GM12878 (cell line): ENCODE measurements at regions not wholly inside any gene's neighbourhood (a gene's known extent, or its start where the extent isn't known, plus 50 kb on each side); places are given as distances from the start of the nearest gene placed in this dataset.
A peak's percentile ranks its signal among the peaks of the same experiment; 100 is the strongest.

ENCODE experiments used
- ATAC-seq: fragments of 200-7000 bp; cut with Tn5 transposase; 3 replicates; pipeline ENCODE4 v1.9.1; 2020; ENCODE audit warnings: mild to moderate bottlenecking, moderate library complexity
- BruUV-seq: library from RNA; stranded (reverse); fragments of 400-500 nt; replicated peaks from 2 replicates; lab custom pipeline; 2021; lab: Mats Ljungman, UMichigan
- CTCF ChIA-PET: fragments of 300-600 bp; sonication (Branson Sonifier 250); formaldehyde crosslinking; extraction: SDS; loops from one replicate; lab custom pipeline; 2021; ENCODE audit warnings: inconsistent platforms; lab: Yijun Ruan, JAX
- POLR2A ChIA-PET: fragments of 350-600 bp; formaldehyde crosslinking; extraction: SDS; loops from one replicate; lab custom pipeline; 2021; ENCODE audit warnings: inconsistent platforms; lab: Charles Lee
- RAD21 ChIA-PET: fragments of 300-600 bp; sonication (Branson Sonifier 250); formaldehyde crosslinking; loops from one replicate; lab custom pipeline; 2023; ENCODE audit warnings: antibody characterized with exemption; ENCODE audit not compliant: unreplicated experiment; lab: Charles Lee
- SMC1A ChIA-PET: fragments of 300-600 bp; sonication (Branson Sonifier 250); formaldehyde crosslinking; loops from one replicate; lab custom pipeline; 2023; ENCODE audit not compliant: unreplicated experiment, uncharacterized antibody; lab: Charles Lee
- DNase-seq: peaks from one replicate; pipeline ENCODE4 v3.0.0-alpha.2; 2011; ENCODE audit warnings: low read depth, low spot score
- FAIRE-seq: peaks from 3 replicates; lab custom pipeline; 2011; peaks lifted over from hg19 to GRCh38; lab: Jason Lieb, UNC
- H2AFZ ChIP-seq: 2 replicates; pipeline ENCODE4 v1.6.0; 2011; ENCODE audit warnings: low read depth, low read length, control low read depth; ENCODE audit not compliant: control insufficient read depth
- H3K27ac ChIP-seq: 2 replicates; pipeline ENCODE4 v1.5.1; 2011; ENCODE audit warnings: control low read depth; ENCODE audit not compliant: control insufficient read depth, insufficient read depth
- H3K27me3 ChIP-seq, 2 experiments: replicated peaks in 1 of 2; 2 replicates each; pipeline versions ENCODE4 v1.6.0 to v1.6.1; 2011; ENCODE audit warnings: low read length in 1 of 2; ENCODE audit not compliant: control insufficient read depth in 2 of 2, insufficient read depth in 2 of 2
- H3K36me3 ChIP-seq, 2 experiments: 2 replicates each; pipeline ENCODE4 v1.5.1; 2011; ENCODE audit warnings: low read length in 1 of 2; ENCODE audit not compliant: control insufficient read depth in 2 of 2, insufficient read depth in 2 of 2
- H3K4me1 ChIP-seq: 2 replicates; pipeline ENCODE4 v1.6.1; 2011; ENCODE audit warnings: mild to moderate bottlenecking, low read length, moderate library complexity, mixed read lengths; ENCODE audit not compliant: control insufficient read depth, insufficient read depth
- H3K4me2 ChIP-seq: 2 replicates; pipeline ENCODE4 v1.6.0; 2011; ENCODE audit warnings: control low read depth; ENCODE audit not compliant: control insufficient read depth, insufficient read depth
- H3K4me3 ChIP-seq: fragments of 200-600 bp; sonication (generic); 2 replicates; pipeline ENCODE4 v1.5.1; 2016
- H3K79me2 ChIP-seq: 2 replicates; pipeline ENCODE4 v1.6.0; 2011; ENCODE audit warnings: low read length; ENCODE audit not compliant: control insufficient read depth, insufficient read depth
- H3K9ac ChIP-seq: 2 replicates; pipeline ENCODE4 v1.8.0; 2011; ENCODE audit warnings: low read length, control low read depth, mixed read lengths; ENCODE audit not compliant: control insufficient read depth, insufficient read depth
- H3K9me3 ChIP-seq: replicated peaks from 3 replicates; pipeline ENCODE4 v1.5.1; 2011; ENCODE audit warnings: mild to moderate bottlenecking, low read length; ENCODE audit not compliant: control insufficient read depth, insufficient read depth
- H4K20me1 ChIP-seq: 2 replicates; pipeline ENCODE4 v1.6.0; 2011; ENCODE audit not compliant: control insufficient read depth, insufficient read depth
- ATF3 ChIP-seq: IDR thresholded peaks from 2 replicates; pipeline ENCODE4 v1.6.1; 2011; ENCODE audit warnings: low read depth, mild to moderate bottlenecking, low read length, moderate library complexity, borderline replicate concordance; ENCODE audit errors: extremely low read depth
- CTCF ChIP-seq, 3 experiments: IDR thresholded peaks in 2 of 3; conservative IDR thresholded peaks in 1 of 3; 2 replicates each; pipeline ENCODE4 v1.5.1; 2011; ENCODE audit warnings: low read depth in 3 of 3, low read length in 3 of 3, mild to moderate bottlenecking in 3 of 3, control low read depth in 2 of 3, moderate library complexity in 2 of 3, inconsistent platforms in 1 of 3, mixed read lengths in 1 of 3; ENCODE audit not compliant: control insufficient read depth in 2 of 3, insufficient read depth in 1 of 3; ENCODE audit errors: extremely low read depth in 1 of 3
- POLR2A ChIP-seq: IDR thresholded peaks from 2 replicates; pipeline ENCODE4 v1.6.1; 2011; ENCODE audit warnings: low read depth, mild to moderate bottlenecking, low read length
- STAT3 ChIP-seq: IDR thresholded peaks from 2 replicates; pipeline ENCODE4 v1.6.1; 2011; ENCODE audit warnings: low read depth, low read length, improper control_type of control experiment
- ZNF687 ChIP-seq: fragments of 450-650 bp; IDR thresholded peaks from 2 replicates; pipeline ENCODE4 v1.6.1; 2017; ENCODE audit warnings: mild to moderate bottlenecking, moderate library complexity
- WGBS: methylation state at CpG from one replicate; pipeline ENCODE4 v1.1.6; 2016; ENCODE audit warnings: low lambda C conversion rate; ENCODE audit not compliant: insufficient replicate concordance, insufficient coverage; ENCODE audit errors: missing lambda C conversion rate; 5-methylcytosine and 5-hydroxymethylcytosine counted together
- in situ Hi-C: fragments of 300-500 bp; cut with MboI; formaldehyde crosslinking; loops from 9 replicates; pipeline ENCODE4 v1.14.3; 2018; ENCODE audit warnings: mixed read lengths
- intact Hi-C: fragments of 100-400 bp; cut with micrococcal nuclease; formaldehyde crosslinking; loops from one replicate; pipeline ENCODE4 v1.14.2; 2022; ENCODE audit not compliant: unreplicated experiment

GRCh38 chr3:135792174-135792573 is 173.4 kb upstream of the PPP2R3A start:
- Histone ChIP-seq H3K9ac (no peak overlapping the region), H4K20me1 (no peaks in the 10 kb centered on the region), H3K4me1 (no peaks in the 10 kb centered on the region), H2AFZ (no peak overlapping the region), H3K27me3 (no peaks in the 10 kb centered on the region), H3K4me3 (no peak overlapping the region), H3K36me3 (no peaks in the 10 kb centered on the region), H3K4me2 (no peak overlapping the region), H3K79me2 (no peaks in the 10 kb centered on the region), H3K27ac (no peak overlapping the region), H3K9me3 (no peaks in the 10 kb centered on the region)
- no peak for DNase-seq
- intact Hi-C loops = no loop called here
- ATAC-seq = no peak
- TF ChIP-seq CTCF (IDR thresholded peaks at IDR 0.05 in 2 of 3, conservative IDR thresholded peaks at IDR 0.05 in 1 of 3; ENCODE audit: control insufficient read depth in 2 of 3, extremely low read depth in 1 of 3, insufficient read depth in 1 of 3, low read depth in 3 of 3, low read length in 3 of 3) (peak in 2 of 3 experiments; percentile 3 to 14; a peak in 1 of 6 replicates), ATF3 (no peak)
- ChIA-PET RAD21 (no interaction called here), POLR2A (no interaction called here), CTCF (interaction anchor here (0.7 to 1.6 kb wide), 3 partner anchors 18 to 1192 kb away, joined by 3 to 5 read pairs (median 3); no protein-coding TSS in a partner anchor), SMC1A (interaction anchor here (1.1 kb wide), 1 partner anchor 290 kb away, joined by 4 read pairs; no protein-coding TSS in a partner anchor)
- in situ Hi-C loops = no loop called here
- FAIRE-seq = no peak
- WGBS = 19% methylated on average over 6 of the region's 6 CpGs
- BruUV-seq = no TSS peak

- Histone ChIP-seq H2AFZ (no peak overlapping the region), H3K27ac (no peak overlapping the region), H3K4me2 (no peak overlapping the region), H3K9me3 (no peaks in the 10 kb centered on the region), H4K20me1 (no peaks in the 10 kb centered on the region), H3K27me3 (no peaks in the 10 kb centered on the region), H3K4me1 (no peaks in the 10 kb centered on the region), H3K36me3 (no peaks in the 10 kb centered on the region), H3K4me3 (no peak overlapping the region), H3K79me2 (no peaks in the 10 kb centered on the region), H3K9ac (no peak overlapping the region)
- CTCF ChIA-PET = interaction anchor here (0.7 to 1.6 kb wide), 2 partner anchors 19 to 1193 kb away, joined by 3 to 5 read pairs; no protein-coding TSS in a partner anchor
- DNase-seq = no peak
- in situ Hi-C loops = no loop called here
- RAD21 ChIA-PET = no interaction called here
- no peak for ATAC-seq
- no peak for FAIRE-seq
- POLR2A ChIA-PET = no interaction called here
- WGBS = 44% methylated on average over 2 of the region's 2 CpGs
- TF ChIP-seq STAT3 (no peak), ZNF687 (no peak), POLR2A (no peak)
- no TSS peak for BruUV-seq
- SMC1A ChIA-PET = interaction anchor here (1.1 kb wide), 1 partner anchor 291 kb away, joined by 4 read pairs; no protein-coding TSS in a partner anchor
- intact Hi-C loops = no loop called here
Observed at GRCh38 chr3:135792858-135793475, 172.6 kb upstream of the PPP2R3A start.
